ENCODE measurements at regions not wholly inside any gene's neighbourhood (a gene's known extent, or its start where the extent isn't known, plus 50 kb on each side); places are given as distances from the start of the nearest gene placed in this dataset.
"Not testable (repeated sequence)": the region's sequence is repeated elsewhere in the genome, so short reads cannot be mapped to it uniquely, and the experiment has no call there.

GRCh38 chr4:108453366-108453765 is 167.0 kb upstream of the RPL34 start:
- DNase-seq = no peak

GRCh38 chr4:108450236-108450898 is 170.0 kb upstream of the RPL34 start:
- DNase-seq = no peak

GRCh38 chr4:108449129-108449528 is 171.2 kb upstream of the RPL34 start:
- DNase-seq = no peak

GRCh38 chr4:108446556-108446955 is 173.8 kb upstream of the RPL34 start:
- no peak for DNase-seq

- no peak for DNase-seq
Observed at GRCh38 chr4:108445716-108446115, 174.7 kb upstream of the RPL34 start.

GRCh38 chr4:108443585-108443984 is 176.8 kb upstream of the RPL34 start:
- DNase-seq = no peak

GRCh38 chr4:108433832-108434231 is 186.5 kb upstream of the RPL34 start:
- DNase-seq = peak; percentile 7

- not testable (repeated sequence) for DNase-seq
Observed at GRCh38 chr4:108433394-108433793, 187.0 kb upstream of the RPL34 start.

GRCh38 chr4:108432418-108432817 is 188.0 kb upstream of the RPL34 start:
- DNase-seq = no peak

GRCh38 chr4:108431986-108432385 is 188.4 kb upstream of the RPL34 start:
- DNase-seq = no peak

- no peak for DNase-seq
Observed at GRCh38 chr4:108430921-108431320, 189.5 kb upstream of the RPL34 start.

GRCh38 chr4:108429662-108430061 is 190.7 kb upstream of the RPL34 start:
- DNase-seq = no peak

- DNase-seq = no peak
Observed at GRCh38 chr4:108428923-108429322, 191.5 kb upstream of the RPL34 start.

GRCh38 chr4:108427946-108428485 is 192.4 kb upstream of the RPL34 start:
- no peak for DNase-seq

- DNase-seq = no peak
Observed at GRCh38 chr4:108426493-108426892, 193.9 kb upstream of the RPL34 start.

- DNase-seq = no peak
Observed at GRCh38 chr4:108425988-108426387, 194.4 kb upstream of the RPL34 start.

- DNase-seq = no peak
Observed at GRCh38 chr4:108417923-108418322, 202.5 kb upstream of the RPL34 start.

- no peak for DNase-seq
Observed at GRCh38 chr4:108416831-108417230, 203.5 kb upstream of the RPL34 start.

GRCh38 chr4:108415389-108415788 is 205.0 kb upstream of the RPL34 start:
- no peak for DNase-seq

- DNase-seq = no peak
Observed at GRCh38 chr4:108411836-108412235, 208.5 kb upstream of the RPL34 start.

GRCh38 chr4:108409691-108410090 is 210.7 kb upstream of the RPL34 start:
- not testable (repeated sequence) for DNase-seq

GRCh38 chr4:108405586-108405985 is 214.8 kb upstream of the RPL34 start:
- DNase-seq = no peak

- no peak for DNase-seq
Observed at GRCh38 chr4:108400309-108400708, 220.1 kb upstream of the RPL34 start.

- no peak for DNase-seq
Observed at GRCh38 chr4:108399610-108400265, 220.6 kb upstream of the RPL34 start.

GRCh38 chr4:108398836-108399235 is 221.5 kb upstream of the RPL34 start:
- DNase-seq = no peak

Measured in activated effector memory CD4-positive, alpha-beta T cell treated with Interleukin-2 at 50 U/mL for 16 hours (primary cell).